DND-41 (cell line): ENCODE measurements at regions not wholly inside any gene's neighbourhood (a gene's known extent, or its start where the extent isn't known, plus 50 kb on each side); places are given as distances from the start of the nearest gene placed in this dataset.

ENCODE experiments used
- ATAC-seq: fragments of 200-7000 bp; cut with Tn5 transposase; 3 replicates; pipeline ENCODE4 v1.9.1; 2021; ENCODE audit warnings: low read depth; ENCODE audit not compliant: insufficient read depth
- DNase-seq: peaks from one replicate; pipeline ENCODE4 v3.0.0-alpha.2; 2020
- H2AFZ ChIP-seq: 2 replicates; pipeline ENCODE4 v1.6.0; 2012; ENCODE audit warnings: low read depth, low read length
- H3K27ac ChIP-seq: 2 replicates; pipeline ENCODE4 v1.5.1; 2012; ENCODE audit warnings: low read length, inconsistent platforms
- H3K27me3 ChIP-seq: fragments of 200-600 bp; sonication (generic); 2 replicates; pipeline ENCODE4 v1.6.0; 2012; ENCODE audit warnings: low read length, mild to moderate bottlenecking, inconsistent platforms; ENCODE audit not compliant: insufficient read depth, poor library complexity
- H3K36me3 ChIP-seq: 2 replicates; pipeline ENCODE4 v1.5.1; 2012; ENCODE audit warnings: low read length, inconsistent platforms; ENCODE audit not compliant: insufficient read depth
- H3K4me1 ChIP-seq: 2 replicates; pipeline ENCODE4 v1.5.1; 2012; ENCODE audit warnings: mild to moderate bottlenecking, low read length; ENCODE audit not compliant: insufficient read depth
- H3K4me2 ChIP-seq: 2 replicates; pipeline ENCODE4 v1.6.0; 2012; ENCODE audit warnings: mild to moderate bottlenecking, moderate library complexity, low read length, inconsistent platforms; ENCODE audit not compliant: insufficient read depth
- H3K4me3 ChIP-seq, 2 experiments: fragments of 200-600 bp in 1 of 2; shearing (Covaris generic) in 1 of 2; 2 replicates each; pipeline ENCODE4 v1.5.1; 2012 to 2016; ENCODE audit warnings: inconsistent platforms in 2 of 2, low read length in 2 of 2, mild to moderate bottlenecking in 2 of 2, low read depth in 1 of 2, moderate library complexity in 1 of 2
- H3K79me2 ChIP-seq: 2 replicates; pipeline ENCODE4 v1.6.0; 2012; ENCODE audit warnings: low read length, inconsistent platforms; ENCODE audit not compliant: insufficient read depth
- H3K9ac ChIP-seq: 2 replicates; pipeline ENCODE4 v1.6.0; 2012; ENCODE audit warnings: low read depth, mild to moderate bottlenecking, inconsistent platforms, low read length, moderate library complexity
- H3K9me3 ChIP-seq: 2 replicates; pipeline ENCODE4 v1.5.1; 2012; ENCODE audit warnings: low read length, moderate library complexity, mild to moderate bottlenecking, inconsistent platforms; ENCODE audit not compliant: insufficient read depth, severe bottlenecking
- H4K20me1 ChIP-seq: 2 replicates; pipeline ENCODE4 v1.6.0; 2012; ENCODE audit warnings: low read length; ENCODE audit not compliant: insufficient read depth
- EZH2 ChIP-seq: IDR thresholded peaks from 3 replicates; pipeline ENCODE4 v1.6.1; 2012; ENCODE audit warnings: borderline replicate concordance, low read depth, mild to moderate bottlenecking, moderate library complexity, low read length, inconsistent platforms; ENCODE audit not compliant: severe bottlenecking
- TF ChIP-seq, protein P1 (sequence below): IDR thresholded peaks from 2 replicates; pipeline ENCODE4 v1.5.1; 2012; ENCODE audit warnings: borderline replicate concordance, low read length, moderate library complexity, mild to moderate bottlenecking; ENCODE audit not compliant: poor library complexity, severe bottlenecking; ENCODE audit errors: extremely low read depth

DNA sequence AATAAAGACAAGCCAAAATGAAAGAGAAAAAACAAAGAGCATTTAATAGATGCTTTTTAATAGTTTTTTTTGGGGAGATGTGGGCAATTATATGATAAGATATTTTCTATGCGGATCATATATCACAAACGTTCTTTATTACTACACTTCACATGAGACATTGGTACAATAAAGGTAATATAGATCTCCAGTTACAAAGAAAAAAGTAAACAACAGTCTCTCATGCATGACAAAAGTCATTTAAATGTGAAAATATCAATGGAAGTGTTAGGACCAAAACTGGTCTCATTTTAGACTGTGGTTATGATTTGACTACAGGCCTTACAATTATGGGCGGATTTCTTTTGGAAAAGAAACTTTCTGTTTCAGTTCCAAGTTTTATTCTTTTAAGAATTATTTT lies 687.0 kb downstream of the ADGRL2 start:
- Histone ChIP-seq H3K9me3 (no peaks in the 10 kb centered on the region), H3K4me1 (no peaks in the 10 kb centered on the region), H3K27ac (no peak overlapping the region), H3K4me3 (no peak overlapping the region), H3K27me3 (no peaks in the 10 kb centered on the region), H3K9ac (no peak overlapping the region), H4K20me1 (no peaks in the 10 kb centered on the region), H3K4me2 (no peak overlapping the region), H2AFZ (no peak overlapping the region), H3K79me2 (no peaks in the 10 kb centered on the region), H3K36me3 (no peaks in the 10 kb centered on the region)
- DNase-seq (no peak), ATAC-seq (no peak)
- no peak for TF ChIP-seq EZH2
- TF ChIP-seq, protein P1, sequence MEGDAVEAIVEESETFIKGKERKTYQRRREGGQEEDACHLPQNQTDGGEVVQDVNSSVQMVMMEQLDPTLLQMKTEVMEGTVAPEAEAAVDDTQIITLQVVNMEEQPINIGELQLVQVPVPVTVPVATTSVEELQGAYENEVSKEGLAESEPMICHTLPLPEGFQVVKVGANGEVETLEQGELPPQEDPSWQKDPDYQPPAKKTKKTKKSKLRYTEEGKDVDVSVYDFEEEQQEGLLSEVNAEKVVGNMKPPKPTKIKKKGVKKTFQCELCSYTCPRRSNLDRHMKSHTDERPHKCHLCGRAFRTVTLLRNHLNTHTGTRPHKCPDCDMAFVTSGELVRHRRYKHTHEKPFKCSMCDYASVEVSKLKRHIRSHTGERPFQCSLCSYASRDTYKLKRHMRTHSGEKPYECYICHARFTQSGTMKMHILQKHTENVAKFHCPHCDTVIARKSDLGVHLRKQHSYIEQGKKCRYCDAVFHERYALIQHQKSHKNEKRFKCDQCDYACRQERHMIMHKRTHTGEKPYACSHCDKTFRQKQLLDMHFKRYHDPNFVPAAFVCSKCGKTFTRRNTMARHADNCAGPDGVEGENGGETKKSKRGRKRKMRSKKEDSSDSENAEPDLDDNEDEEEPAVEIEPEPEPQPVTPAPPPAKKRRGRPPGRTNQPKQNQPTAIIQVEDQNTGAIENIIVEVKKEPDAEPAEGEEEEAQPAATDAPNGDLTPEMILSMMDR: no peak

GRCh38 chr1:82486969-82487368 lies 686.2 kb downstream of the ADGRL2 start:
- no peak overlapping the region for H3K27ac ChIP-seq
- DNase-seq: no peak
- H3K79me2 ChIP-seq: no peaks in the 10 kb centered on the region
- no peaks in the 10 kb centered on the region for H4K20me1 ChIP-seq
- no peaks in the 10 kb centered on the region for H3K4me1 ChIP-seq
- H3K9me3 ChIP-seq: no peaks in the 10 kb centered on the region
- H3K36me3 ChIP-seq: no peaks in the 10 kb centered on the region
- no peak for ATAC-seq
- H3K27me3 ChIP-seq: no peaks in the 10 kb centered on the region
- H2AFZ ChIP-seq: no peak overlapping the region
- TF ChIP-seq EZH2: no peak
- TF ChIP-seq, protein P1: no peak
- H3K4me3 ChIP-seq: no peak overlapping the region
- no peak overlapping the region for H3K4me2 ChIP-seq
- H3K9ac ChIP-seq: no peak overlapping the region

- DNase-seq: no peak
- TF ChIP-seq, protein P1: no peak
- no peak for TF ChIP-seq EZH2
- no peak overlapping the region for H3K4me2 ChIP-seq
- H3K27ac ChIP-seq: no peak overlapping the region
- H3K27me3 ChIP-seq: no peaks in the 10 kb centered on the region
- no peak overlapping the region for H2AFZ ChIP-seq
- no peaks in the 10 kb centered on the region for H3K4me1 ChIP-seq
- no peaks in the 10 kb centered on the region for H3K9me3 ChIP-seq
- no peaks in the 10 kb centered on the region for H4K20me1 ChIP-seq
- no peak overlapping the region for H3K4me3 ChIP-seq
- ATAC-seq: no peak
- no peak overlapping the region for H3K9ac ChIP-seq
- H3K79me2 ChIP-seq: no peaks in the 10 kb centered on the region
- H3K36me3 ChIP-seq: no peaks in the 10 kb centered on the region
Measured at GRCh38 chr1:82486468-82486867, 685.7 kb downstream of the ADGRL2 start.
